Adrenal gland (tissue), 5 donors: ENCODE measurements at regions not wholly inside any gene's neighbourhood (a gene's known extent, or its start where the extent isn't known, plus 50 kb on each side); places are given as distances from the start of the nearest gene placed in this dataset.
"Not testable (repeated sequence)": the region's sequence is repeated elsewhere in the genome, so short reads cannot be mapped to it uniquely, and the experiment has no call there.

Experiments
- POLR2A ChIP-seq, 2 donors: fragments of 450-650 bp; IDR thresholded peaks; one replicate each; pipeline ENCODE4 v1.6.1; 2017; ENCODE audit warnings: antibody characterized with exemption in 2 of 2, mild to moderate bottlenecking in 2 of 2, moderate library complexity in 1 of 2
- TF ChIP-seq, protein P1 (sequence below), 6 experiments: fragments of 450-650 bp in 4 of 6; fragments of 200-600 bp in 2 of 6; sonication (generic) in 1 of 6; IDR thresholded peaks; 1 replicate in 5 of 6; 2 replicates in 1 of 6; pipeline versions ENCODE4 v1.5.1 to v1.8.0; 2016 to 2021; ENCODE audit warnings: antibody characterized with exemption in 6 of 6, mild to moderate bottlenecking in 2 of 6, moderate library complexity in 1 of 6
- donor health status: DM: no; HTN: no; CAD: no.

DNA sequence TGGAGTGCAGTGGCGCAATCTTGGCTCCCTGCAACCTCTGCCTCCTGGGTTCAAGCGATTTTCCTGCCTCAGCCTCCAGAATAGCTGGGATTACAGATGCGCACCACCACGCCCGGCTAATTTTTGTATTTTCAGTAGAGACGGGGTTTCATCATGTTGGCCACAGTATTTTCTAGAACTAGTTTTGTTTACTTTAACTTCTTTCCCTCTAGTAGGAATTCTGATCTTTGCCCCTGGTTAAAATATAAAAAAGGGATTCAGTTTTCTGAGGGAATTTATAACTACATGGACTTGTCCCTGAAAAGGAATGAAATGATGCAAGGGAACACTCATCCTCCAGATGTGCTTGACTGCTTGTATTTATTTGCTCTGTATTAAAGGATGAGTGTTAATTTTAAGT is 628.9 kb downstream of the ETNK1 start:
- TF ChIP-seq POLR2A (IDR thresholded peaks at IDR 0.05) = not testable (repeated sequence)
- TF ChIP-seq, protein P1, sequence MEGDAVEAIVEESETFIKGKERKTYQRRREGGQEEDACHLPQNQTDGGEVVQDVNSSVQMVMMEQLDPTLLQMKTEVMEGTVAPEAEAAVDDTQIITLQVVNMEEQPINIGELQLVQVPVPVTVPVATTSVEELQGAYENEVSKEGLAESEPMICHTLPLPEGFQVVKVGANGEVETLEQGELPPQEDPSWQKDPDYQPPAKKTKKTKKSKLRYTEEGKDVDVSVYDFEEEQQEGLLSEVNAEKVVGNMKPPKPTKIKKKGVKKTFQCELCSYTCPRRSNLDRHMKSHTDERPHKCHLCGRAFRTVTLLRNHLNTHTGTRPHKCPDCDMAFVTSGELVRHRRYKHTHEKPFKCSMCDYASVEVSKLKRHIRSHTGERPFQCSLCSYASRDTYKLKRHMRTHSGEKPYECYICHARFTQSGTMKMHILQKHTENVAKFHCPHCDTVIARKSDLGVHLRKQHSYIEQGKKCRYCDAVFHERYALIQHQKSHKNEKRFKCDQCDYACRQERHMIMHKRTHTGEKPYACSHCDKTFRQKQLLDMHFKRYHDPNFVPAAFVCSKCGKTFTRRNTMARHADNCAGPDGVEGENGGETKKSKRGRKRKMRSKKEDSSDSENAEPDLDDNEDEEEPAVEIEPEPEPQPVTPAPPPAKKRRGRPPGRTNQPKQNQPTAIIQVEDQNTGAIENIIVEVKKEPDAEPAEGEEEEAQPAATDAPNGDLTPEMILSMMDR (IDR thresholded peaks at IDR 0.05) = not testable (repeated sequence)
